ENCODE measurements at regions not wholly inside any gene's neighbourhood (a gene's known extent, or its start where the extent isn't known, plus 50 kb on each side); places are given as distances from the start of the nearest gene placed in this dataset.

DNA sequence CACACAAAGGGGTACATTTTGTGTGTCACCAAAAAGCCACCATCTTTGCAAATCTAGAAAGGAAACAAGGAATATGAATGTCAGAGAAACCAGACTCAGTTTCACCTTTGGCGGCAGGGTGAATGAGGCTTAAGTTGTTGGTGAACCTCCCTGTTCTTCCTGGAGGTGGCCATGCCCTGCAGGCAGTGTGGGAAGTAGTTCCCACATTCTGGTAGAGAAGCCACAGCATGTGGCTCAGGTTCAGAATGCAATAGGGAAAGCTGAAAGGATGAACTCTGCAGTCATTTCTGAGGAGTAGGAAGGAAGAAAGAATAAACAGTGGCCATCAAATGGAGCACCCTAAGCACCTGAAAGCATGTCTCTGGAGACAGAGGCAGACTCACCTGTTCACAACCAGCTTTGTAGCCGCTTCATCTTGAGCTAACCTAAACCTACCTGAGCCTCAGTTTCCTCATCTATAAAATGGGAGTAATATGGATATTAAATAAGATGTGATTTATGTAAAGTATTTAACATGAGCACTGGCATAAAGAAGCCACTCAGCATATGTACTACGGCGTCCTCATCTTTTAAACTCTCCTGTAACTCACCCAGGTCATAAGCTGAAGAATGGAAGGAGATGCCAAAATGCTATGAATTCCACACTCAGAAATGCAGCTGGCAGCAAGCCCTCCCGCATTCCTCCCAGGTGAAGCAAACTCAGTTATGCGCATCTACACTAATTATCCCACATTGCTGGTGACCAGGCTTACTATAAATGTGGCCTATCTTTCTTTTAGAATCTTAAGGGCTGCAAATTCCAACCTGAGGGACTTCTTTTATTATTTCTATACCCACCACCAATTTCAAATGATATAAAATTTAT is 86.0 kb downstream of the ZNF608 start:
- no peaks in the 10 kb centered on the region for H3K27me3 ChIP-seq (ENCODE audit: control insufficient read depth, insufficient read depth, low read length)
- peak overlapping the region; percentile 37 for H3K27ac ChIP-seq (ENCODE audit: low read depth, low read length)
- H3K9ac ChIP-seq (ENCODE audit: low read length): no peak overlapping the region
- H3K36me3 ChIP-seq (ENCODE audit: control insufficient read depth, insufficient read depth, low read length): no peaks in the 10 kb centered on the region
- H3K4me3 ChIP-seq (ENCODE audit: low read length): no peak overlapping the region
- peaks cover 31% of the 10 kb centered on the region for H3K4me1 ChIP-seq (ENCODE audit: control insufficient read depth, insufficient read depth, low read length)

- Histone ChIP-seq H3K36me3 (ENCODE audit: control insufficient read depth, insufficient read depth, low read length) (no peaks in the 10 kb centered on the region), H3K9ac (ENCODE audit: low read length) (no peak overlapping the region), H3K4me3 (ENCODE audit: low read length) (no peak overlapping the region), H3K4me1 (ENCODE audit: control insufficient read depth, insufficient read depth, low read length) (peaks cover 35% of the 10 kb centered on the region), H3K27ac (ENCODE audit: low read depth, low read length) (peak overlapping the region; percentile 37), H3K27me3 (ENCODE audit: control insufficient read depth, insufficient read depth, low read length) (no peaks in the 10 kb centered on the region)
Measured at GRCh38 chr5:124659798-124660197, 86.6 kb downstream of the ZNF608 start.

GRCh38 chr5:124658867-124659557 is 87.4 kb downstream of the ZNF608 start:
- Histone ChIP-seq H3K4me1 (ENCODE audit: control insufficient read depth, insufficient read depth, low read length) (peaks cover 36% of the 10 kb centered on the region), H3K4me3 (ENCODE audit: low read length) (no peak overlapping the region), H3K9ac (ENCODE audit: low read length) (no peak overlapping the region), H3K36me3 (ENCODE audit: control insufficient read depth, insufficient read depth, low read length) (no peaks in the 10 kb centered on the region), H3K27ac (ENCODE audit: low read depth, low read length) (no peak overlapping the region), H3K27me3 (ENCODE audit: control insufficient read depth, insufficient read depth, low read length) (no peaks in the 10 kb centered on the region)

DNA sequence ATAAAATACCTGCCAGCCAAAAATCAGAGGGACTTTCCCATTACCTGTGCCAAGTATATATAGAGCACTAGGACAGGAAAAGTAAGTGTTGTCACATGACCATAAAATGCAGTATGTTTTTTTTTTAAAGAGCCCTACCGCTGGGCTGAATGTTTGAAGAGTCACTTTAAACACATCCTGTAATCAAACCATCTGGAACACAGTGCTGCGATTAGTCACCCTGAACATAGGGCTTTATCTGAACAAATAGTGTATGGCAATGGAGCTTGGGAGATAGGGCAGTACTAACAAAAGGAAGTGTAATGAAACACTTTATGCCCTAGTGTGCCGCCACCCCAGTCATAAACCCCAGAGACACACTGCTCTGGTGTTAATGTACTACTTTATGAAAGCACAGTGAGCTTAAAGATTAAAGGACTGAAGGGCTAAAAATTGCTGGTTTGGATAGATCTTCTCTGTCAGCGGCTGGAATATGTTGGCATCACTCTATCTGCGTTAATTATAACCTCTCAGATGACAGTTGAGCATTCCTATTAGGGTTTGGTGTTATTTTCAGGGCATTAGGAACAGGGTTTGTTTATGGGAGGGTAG is 90.4 kb downstream of the ZNF608 start:
- H3K4me3 ChIP-seq (ENCODE audit: low read length): no peak overlapping the region
- no peaks in the 10 kb centered on the region for H3K27me3 ChIP-seq (ENCODE audit: control insufficient read depth, insufficient read depth, low read length)
- H3K27ac ChIP-seq (ENCODE audit: low read depth, low read length): peak overlapping the region; percentile 2
- peaks cover 25% of the 10 kb centered on the region for H3K4me1 ChIP-seq (ENCODE audit: control insufficient read depth, insufficient read depth, low read length)
- no peak overlapping the region for H3K9ac ChIP-seq (ENCODE audit: low read length)
- no peaks in the 10 kb centered on the region for H3K36me3 ChIP-seq (ENCODE audit: control insufficient read depth, insufficient read depth, low read length)

GRCh38 chr5:124655251-124655917 is 91.1 kb downstream of the ZNF608 start:
- peaks cover 23% of the 10 kb centered on the region for H3K4me1 ChIP-seq (ENCODE audit: control insufficient read depth, insufficient read depth, low read length)
- H3K27ac ChIP-seq (ENCODE audit: low read depth, low read length): no peak overlapping the region
- no peak overlapping the region for H3K4me3 ChIP-seq (ENCODE audit: low read length)
- H3K9ac ChIP-seq (ENCODE audit: low read length): no peak overlapping the region
- no peaks in the 10 kb centered on the region for H3K36me3 ChIP-seq (ENCODE audit: control insufficient read depth, insufficient read depth, low read length)
- H3K27me3 ChIP-seq (ENCODE audit: control insufficient read depth, insufficient read depth, low read length): no peaks in the 10 kb centered on the region

GRCh38 chr5:124654418-124654817 is 92.0 kb downstream of the ZNF608 start:
- Histone ChIP-seq H3K27ac (ENCODE audit: low read depth, low read length) (no peak overlapping the region), H3K4me3 (ENCODE audit: low read length) (no peak overlapping the region), H3K9ac (ENCODE audit: low read length) (no peak overlapping the region), H3K4me1 (ENCODE audit: control insufficient read depth, insufficient read depth, low read length) (peaks cover 24% of the 10 kb centered on the region), H3K36me3 (ENCODE audit: control insufficient read depth, insufficient read depth, low read length) (no peaks in the 10 kb centered on the region), H3K27me3 (ENCODE audit: control insufficient read depth, insufficient read depth, low read length) (no peaks in the 10 kb centered on the region)

- H3K27ac ChIP-seq (ENCODE audit: low read depth, low read length): no peak overlapping the region
- H3K9ac ChIP-seq (ENCODE audit: low read length): no peak overlapping the region
- H3K27me3 ChIP-seq (ENCODE audit: control insufficient read depth, insufficient read depth, low read length): no peaks in the 10 kb centered on the region
- no peaks in the 10 kb centered on the region for H3K36me3 ChIP-seq (ENCODE audit: control insufficient read depth, insufficient read depth, low read length)
- H3K4me1 ChIP-seq (ENCODE audit: control insufficient read depth, insufficient read depth, low read length): peaks cover 22% of the 10 kb centered on the region
- H3K4me3 ChIP-seq (ENCODE audit: low read length): no peak overlapping the region
Measured at GRCh38 chr5:124653666-124654065, 92.8 kb downstream of the ZNF608 start.

DNA sequence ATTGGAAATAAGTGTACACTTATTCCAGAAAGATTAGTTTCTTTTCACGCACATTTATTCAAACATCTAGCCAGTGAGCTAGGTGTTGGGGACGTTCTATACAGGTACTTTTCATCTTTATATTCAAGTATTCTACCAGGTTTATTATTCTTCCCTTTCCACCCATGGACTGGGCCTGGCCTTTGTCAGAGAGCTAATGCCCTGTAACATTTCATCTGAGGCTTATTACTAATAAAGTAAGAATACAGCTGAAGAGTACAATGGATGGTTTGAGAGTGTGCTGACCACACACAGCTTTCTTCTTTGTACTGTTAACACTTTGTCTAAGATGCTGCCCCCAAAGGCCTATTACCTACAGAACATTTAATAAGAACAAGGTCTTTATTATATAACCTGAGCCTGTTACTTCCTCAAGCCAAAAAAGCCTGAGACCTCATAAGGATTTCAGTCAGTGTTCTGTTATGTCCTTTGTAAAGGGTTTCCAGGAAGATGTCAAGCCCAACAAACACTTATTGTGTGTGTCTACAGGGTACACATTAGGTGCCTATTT is 93.5 kb downstream of the ZNF608 start:
- Histone ChIP-seq H3K4me1 (ENCODE audit: control insufficient read depth, insufficient read depth, low read length) (peaks cover 22% of the 10 kb centered on the region), H3K36me3 (ENCODE audit: control insufficient read depth, insufficient read depth, low read length) (no peaks in the 10 kb centered on the region), H3K4me3 (ENCODE audit: low read length) (no peak overlapping the region), H3K27ac (ENCODE audit: low read depth, low read length) (peak overlapping the region; percentile 85), H3K27me3 (ENCODE audit: control insufficient read depth, insufficient read depth, low read length) (no peaks in the 10 kb centered on the region), H3K9ac (ENCODE audit: low read length) (no peak overlapping the region)

- H3K27me3 ChIP-seq (ENCODE audit: control insufficient read depth, insufficient read depth, low read length): no peaks in the 10 kb centered on the region
- H3K36me3 ChIP-seq (ENCODE audit: control insufficient read depth, insufficient read depth, low read length): no peaks in the 10 kb centered on the region
- no peak overlapping the region for H3K9ac ChIP-seq (ENCODE audit: low read length)
- H3K4me3 ChIP-seq (ENCODE audit: low read length): peak overlapping the region; percentile 87
- peak overlapping the region; percentile 85 for H3K27ac ChIP-seq (ENCODE audit: low read depth, low read length)
- H3K4me1 ChIP-seq (ENCODE audit: control insufficient read depth, insufficient read depth, low read length): peaks cover 22% of the 10 kb centered on the region
Measured at GRCh38 chr5:124652514-124652819, 94.0 kb downstream of the ZNF608 start.

GRCh38 chr5:124651663-124652513 is 94.6 kb downstream of the ZNF608 start:
- peak overlapping the region; percentile 87 for H3K4me3 ChIP-seq (ENCODE audit: low read length)
- H3K4me1 ChIP-seq (ENCODE audit: control insufficient read depth, insufficient read depth, low read length): peaks cover 22% of the 10 kb centered on the region
- peak overlapping the region; percentile 85 for H3K27ac ChIP-seq (ENCODE audit: low read depth, low read length)
- H3K27me3 ChIP-seq (ENCODE audit: control insufficient read depth, insufficient read depth, low read length): no peaks in the 10 kb centered on the region
- no peaks in the 10 kb centered on the region for H3K36me3 ChIP-seq (ENCODE audit: control insufficient read depth, insufficient read depth, low read length)
- H3K9ac ChIP-seq (ENCODE audit: low read length): peak overlapping the region; percentile 33

GRCh38 chr5:124650951-124651662 is 95.3 kb downstream of the ZNF608 start:
- peaks cover 20% of the 10 kb centered on the region for H3K4me1 ChIP-seq (ENCODE audit: control insufficient read depth, insufficient read depth, low read length)

More at GRCh38 chr5:124650951-124651662, 95.3 kb downstream of the ZNF608 start:
- Histone ChIP-seq H3K27ac (ENCODE audit: low read depth, low read length) (peak overlapping the region; percentile 41), H3K27me3 (ENCODE audit: control insufficient read depth, insufficient read depth, low read length) (no peaks in the 10 kb centered on the region), H3K4me3 (ENCODE audit: low read length) (peak overlapping the region; percentile 87), H3K36me3 (ENCODE audit: control insufficient read depth, insufficient read depth, low read length) (no peaks in the 10 kb centered on the region), H3K9ac (ENCODE audit: low read length) (no peak overlapping the region)

All from rectal smooth muscle tissue (tissue), 1 donor.